H1 (cell line): ENCODE measurements at regions not wholly inside any gene's neighbourhood (a gene's known extent, or its start where the extent isn't known, plus 50 kb on each side); places are given as distances from the start of the nearest gene placed in this dataset.
A peak's percentile ranks its signal among the peaks of the same experiment; 100 is the strongest.

ENCODE experiments used
- CREB1 ChIP-seq: IDR thresholded peaks from 2 replicates; pipeline ENCODE4 v1.6.1; 2012; ENCODE audit warnings: inconsistent platforms
- CTCF ChIP-seq, 3 experiments: IDR thresholded peaks; 1 replicate in 2 of 3; 2 replicates in 1 of 3; pipeline versions ENCODE4 v1.5.1 to v1.6.1; 2011; ENCODE audit warnings: low read length in 3 of 3, mild to moderate bottlenecking in 3 of 3, inconsistent platforms in 2 of 3, low read depth in 1 of 3, moderate library complexity in 1 of 3; ENCODE audit not compliant: insufficient read depth in 1 of 3; ENCODE audit errors: control extremely low read depth in 1 of 3
- MAFK ChIP-seq: IDR thresholded peaks from 2 replicates; pipeline ENCODE4 v1.6.1; 2012; ENCODE audit warnings: low read depth, mild to moderate bottlenecking, improper control_type of control experiment, low read length
- RAD21 ChIP-seq, 2 experiments: IDR thresholded peaks in 1 of 2; conservative IDR thresholded peaks in 1 of 2; 2 replicates each; pipeline ENCODE4 v1.6.1; 2011; ENCODE audit warnings: low read depth in 2 of 2, low read length in 2 of 2, improper control_type of control experiment in 1 of 2, inconsistent platforms in 1 of 2, mild to moderate bottlenecking in 1 of 2, moderate library complexity in 1 of 2

- TF ChIP-seq MAFK = no peak
- peak; percentile 43 to 61 for TF ChIP-seq RAD21 (IDR thresholded peaks at IDR 0.05 in 1 of 2, conservative IDR thresholded peaks at IDR 0.05 in 1 of 2; ENCODE audit: low read depth in 2 of 2, low read length in 2 of 2)
- TF ChIP-seq CTCF (IDR thresholded peaks at IDR 0.05; ENCODE audit: control extremely low read depth in 1 of 3, insufficient read depth in 1 of 3, low read depth in 1 of 3, low read length in 3 of 3) = peak; percentile 20 to 32 (median 27); a peak in 3 of 4 replicates
- TF ChIP-seq CREB1 = no peak
These were observed 371.9 kb downstream of the KCNRG start (continued) for GRCh38 chr13:50387051-50387581.
